ENCODE measurements at regions not wholly inside any gene's neighbourhood (a gene's known extent, or its start where the extent isn't known, plus 50 kb on each side); places are given as distances from the start of the nearest gene placed in this dataset.

- no peaks in the 10 kb centered on the region for H3K9me3 ChIP-seq (ENCODE audit: control insufficient read depth, insufficient read depth, low read depth, low read length)
- TF ChIP-seq KLF17 (tag by site-specific recombination; IDR thresholded peaks at IDR 0.05), result no peak
- no peak for TF ChIP-seq ZNF549 (tag by site-specific recombination; IDR thresholded peaks at IDR 0.05)
- no peak for TF ChIP-seq ZNF311 (tag by site-specific recombination; IDR thresholded peaks at IDR 0.05; ENCODE audit: borderline replicate concordance)
- no peak for TF ChIP-seq ZNF645 (tag by site-specific recombination; IDR thresholded peaks at IDR 0.05)
- TF ChIP-seq ZNF560 (tag by site-specific recombination; IDR thresholded peaks at IDR 0.05; ENCODE audit: borderline replicate concordance), result no peak
- no peak for TF ChIP-seq ZNF629 (tag by site-specific recombination; IDR thresholded peaks at IDR 0.05)
- no peak for TF ChIP-seq ZBTB44 (tag by site-specific recombination; IDR thresholded peaks at IDR 0.05)
- TF ChIP-seq ZNF747 (tag by site-specific recombination; IDR thresholded peaks at IDR 0.05), result no peak
- no peak for TF ChIP-seq ZNF274 (IDR thresholded peaks at IDR 0.05; ENCODE audit: low read length)
- TF ChIP-seq ZNF274 (tag by site-specific recombination; IDR thresholded peaks at IDR 0.05; ENCODE audit: borderline replicate concordance), result no peak
- no peak for TF ChIP-seq ZNF692 (tag by site-specific recombination; IDR thresholded peaks at IDR 0.05)
- no peak for TF ChIP-seq ZNF449 (tag by site-specific recombination; IDR thresholded peaks at IDR 0.05)
- TF ChIP-seq ZNF785 (tag by site-specific recombination; IDR thresholded peaks at IDR 0.05), result no peak
- no peak for TF ChIP-seq GLI2 (tag by site-specific recombination; IDR thresholded peaks at IDR 0.05; ENCODE audit: borderline replicate concordance, low read depth)
- no peak for TF ChIP-seq KLF8 (tag by site-specific recombination; IDR thresholded peaks at IDR 0.05)
- TF ChIP-seq ZNF530 (tag by site-specific recombination; IDR thresholded peaks at IDR 0.05; ENCODE audit: low read depth), result no peak
- TF ChIP-seq ZNF18 (tag by site-specific recombination; IDR thresholded peaks at IDR 0.05), result no peak
- no peak for TF ChIP-seq ZNF768 (tag by site-specific recombination; IDR thresholded peaks at IDR 0.05)
- TF ChIP-seq ZNF623 (tag by site-specific recombination; IDR thresholded peaks at IDR 0.05), result no peak
- TF ChIP-seq ZNF791 (tag by site-specific recombination; IDR thresholded peaks at IDR 0.05), result no peak
- no peak for TF ChIP-seq ZNF114 (tag by site-specific recombination; IDR thresholded peaks at IDR 0.05)
- H3K4me1 ChIP-seq (ENCODE audit: control insufficient read depth, insufficient read depth, low read length), result no peaks in the 10 kb centered on the region
- no peak overlapping the region for H3K27ac ChIP-seq (ENCODE audit: extremely low read depth, low read depth, low read length)
- no peak overlapping the region for H3K4me3 ChIP-seq (ENCODE audit: low read depth, low read length)
- no peaks in the 10 kb centered on the region for H3K36me3 ChIP-seq (ENCODE audit: control insufficient read depth in 2 of 2, insufficient read depth in 1 of 2, low read length in 2 of 2)
- ChIA-PET POLR2A (no interaction called here), CTCF (interaction anchor here (0.6 kb wide), 1 partner anchor 99 kb away, joined by 3 read pairs; no protein-coding TSS in a partner anchor)
Observed at GRCh38 chrX:102988517-102988916, 51.4 kb downstream of the RAB40AL start.
